ENCODE measurements at regions not wholly inside any gene's neighbourhood (a gene's known extent, or its start where the extent isn't known, plus 50 kb on each side); places are given as distances from the start of the nearest gene placed in this dataset.

DNA sequence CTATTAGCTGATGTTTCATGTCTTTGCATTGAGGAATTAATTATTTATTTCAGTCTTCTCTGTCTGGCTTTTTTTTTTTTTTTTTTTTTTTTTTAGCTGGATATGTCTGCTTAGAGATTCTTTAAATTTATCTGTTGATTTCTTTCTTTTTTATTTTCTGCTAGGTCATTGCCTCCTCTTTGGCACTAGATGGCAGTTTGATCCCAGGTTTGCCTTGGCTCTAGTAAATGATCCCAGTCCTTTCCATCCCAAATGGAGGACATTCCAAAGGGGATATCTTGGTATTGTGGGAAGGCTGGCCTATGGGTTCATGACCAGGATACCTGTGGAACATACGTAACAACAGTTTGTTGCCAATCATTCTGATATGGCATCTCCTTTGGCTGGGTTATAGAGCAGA lies 339.5 kb upstream of the GCFC2 start:
- DNase-seq (ENCODE audit: low read depth, low spot score), result no peak
- peaks cover 9 to 16% of the 10 kb centered on the region in 2 experiments; a peak in 3 of 4 replicates for H3K9me3 ChIP-seq (ENCODE audit: control insufficient read depth in 1 of 2, insufficient read depth in 1 of 2, low read depth in 1 of 2, low read length in 2 of 2)
- CTCF ChIA-PET, result no interaction called here
- H3K4me2 ChIP-seq (ENCODE audit: low read length), result no peak overlapping the region
- H3K9ac ChIP-seq (ENCODE audit: low read length), result no peak overlapping the region
- no peak overlapping the region for H3K4me3 ChIP-seq (replicated peaks in 1 of 2; ENCODE audit: low read depth in 1 of 2, low read length in 2 of 2)
- H3K36me3 ChIP-seq (ENCODE audit: control insufficient read depth in 1 of 2, insufficient read depth in 2 of 2, low read length in 2 of 2), result no peaks in the 10 kb centered on the region
- RAD21 ChIA-PET (ENCODE audit: low non-redundant PET in 1 of 2, low total read pairs in 2 of 2, uncharacterized antibody in 2 of 2, unreplicated experiment in 2 of 2), result no interaction called here
- H3K27ac ChIP-seq (ENCODE audit: low read depth, low read length), result no peak overlapping the region
- no peak for ATAC-seq
- intact Hi-C loops (cut with micrococcal nuclease), result no loop called here
- POLR2A ChIA-PET, result no interaction called here
- H3K27me3 ChIP-seq (ENCODE audit: insufficient read depth, low read length), result no peaks in the 10 kb centered on the region
- no peaks in the 10 kb centered on the region for H4K20me1 ChIP-seq (ENCODE audit: insufficient read depth)
- H2AFZ ChIP-seq (ENCODE audit: low read depth, low read length, poor library complexity, severe bottlenecking), result no peak overlapping the region
- no peaks in the 10 kb centered on the region for H3K9me2 ChIP-seq (ENCODE audit: insufficient read depth)
- no peaks in the 10 kb centered on the region for H3K79me2 ChIP-seq (ENCODE audit: insufficient read depth, low read length)
- H3K4me1 ChIP-seq (ENCODE audit: control insufficient read depth in 1 of 2, insufficient read depth in 2 of 2, low read length in 2 of 2), result no peaks in the 10 kb centered on the region
- no TSS peak for BruUV-seq (replicated peaks)
- no peak for TF ChIP-seq CEBPB (IDR thresholded peaks at IDR 0.05; ENCODE audit: low read depth)
- no peak for TF ChIP-seq SIN3A (IDR thresholded peaks at IDR 0.05; ENCODE audit: low read depth)
- no peak for TF ChIP-seq YY1 (IDR thresholded peaks at IDR 0.05; ENCODE audit: extremely low read depth, insufficient replicate concordance, low read depth, low read length)
- TF ChIP-seq EZH2phosphoT487 (IDR thresholded peaks at IDR 0.05; ENCODE audit: borderline replicate concordance), result no peak
- TF ChIP-seq RAD21 (IDR thresholded peaks at IDR 0.05; ENCODE audit: low read depth), result no peak
- TF ChIP-seq, protein P1, sequence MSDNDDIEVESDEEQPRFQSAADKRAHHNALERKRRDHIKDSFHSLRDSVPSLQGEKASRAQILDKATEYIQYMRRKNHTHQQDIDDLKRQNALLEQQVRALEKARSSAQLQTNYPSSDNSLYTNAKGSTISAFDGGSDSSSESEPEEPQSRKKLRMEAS (IDR thresholded peaks at IDR 0.05), result no peak
- TF ChIP-seq JUND (IDR thresholded peaks at IDR 0.05), result no peak

DNA sequence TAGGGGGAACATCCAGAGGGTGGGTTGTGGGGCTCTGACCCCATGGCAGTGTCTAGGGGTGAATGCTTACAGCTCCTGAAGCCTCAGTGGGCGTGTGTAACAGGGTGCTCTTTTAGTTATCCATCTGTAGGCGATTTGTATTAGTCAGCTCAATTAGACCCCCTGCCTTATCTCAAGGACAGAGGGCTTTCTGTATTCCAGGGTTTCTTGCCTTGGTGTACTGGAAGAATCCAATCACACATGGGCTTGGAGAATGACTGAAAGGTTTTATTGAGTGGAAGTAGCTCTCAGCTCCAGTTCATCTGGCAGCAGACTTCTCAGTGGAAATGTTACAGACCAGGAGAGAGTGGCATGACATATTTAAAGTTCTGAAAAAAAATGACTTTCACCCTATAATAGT lies 334.0 kb upstream of the GCFC2 start:
- no peak overlapping the region for H3K4me2 ChIP-seq (ENCODE audit: low read length)
- no peaks in the 10 kb centered on the region for H4K20me1 ChIP-seq (ENCODE audit: insufficient read depth)
- ATAC-seq (no peak), DNase-seq (ENCODE audit: low read depth, low spot score) (no peak)
- peaks cover 11 to 13% of the 10 kb centered on the region in 2 experiments; a peak in 2 of 4 replicates for H3K9me3 ChIP-seq (ENCODE audit: control insufficient read depth in 1 of 2, insufficient read depth in 1 of 2, low read depth in 1 of 2, low read length in 2 of 2)
- intact Hi-C loops (cut with micrococcal nuclease), result no loop called here
- TF ChIP-seq ZFX (IDR thresholded peaks at IDR 0.05) (no peak), YY1 (IDR thresholded peaks at IDR 0.05; ENCODE audit: extremely low read depth, insufficient replicate concordance, low read depth, low read length) (no peak), FOSL1 (IDR thresholded peaks at IDR 0.05; ENCODE audit: low read depth) (no peak), POLR2AphosphoS5 (IDR thresholded peaks at IDR 0.05; ENCODE audit: low read depth, low read length) (no peak), EZH2 (IDR thresholded peaks at IDR 0.05) (no peak), SRF (IDR thresholded peaks at IDR 0.05; ENCODE audit: low read depth) (no peak), POLR2A (IDR thresholded peaks at IDR 0.05; ENCODE audit: borderline replicate concordance, extremely low read depth, insufficient read depth, insufficient read length) (no peak), EZH2phosphoT487 (IDR thresholded peaks at IDR 0.05; ENCODE audit: borderline replicate concordance) (no peak), CBX3 (IDR thresholded peaks at IDR 0.05; ENCODE audit: low read depth) (no peak), ZNF274 (IDR thresholded peaks at IDR 0.05; ENCODE audit: low read depth, low read length) (no peak)
- TF ChIP-seq, protein P1 (IDR thresholded peaks at IDR 0.05), result no peak
- no peaks in the 10 kb centered on the region for H3K9me2 ChIP-seq (ENCODE audit: insufficient read depth)
- H3K27ac ChIP-seq (ENCODE audit: low read depth, low read length), result no peak overlapping the region
- H3K79me2 ChIP-seq (ENCODE audit: insufficient read depth, low read length), result no peaks in the 10 kb centered on the region
- ChIA-PET POLR2A (no interaction called here), CTCF (no interaction called here), RAD21 (ENCODE audit: low non-redundant PET in 1 of 2, low total read pairs in 2 of 2, uncharacterized antibody in 2 of 2, unreplicated experiment in 2 of 2) (no interaction called here)
- no peak overlapping the region for H3K4me3 ChIP-seq (replicated peaks in 1 of 2; ENCODE audit: low read depth in 1 of 2, low read length in 2 of 2)
- BruUV-seq (replicated peaks), result no TSS peak
- H3K27me3 ChIP-seq (ENCODE audit: insufficient read depth, low read length), result no peaks in the 10 kb centered on the region
- H3K4me1 ChIP-seq (ENCODE audit: control insufficient read depth in 1 of 2, insufficient read depth in 2 of 2, low read length in 2 of 2), result no peaks in the 10 kb centered on the region
- no peaks in the 10 kb centered on the region for H3K36me3 ChIP-seq (ENCODE audit: control insufficient read depth in 1 of 2, insufficient read depth in 2 of 2, low read length in 2 of 2)
- H3K9ac ChIP-seq (ENCODE audit: low read length), result no peak overlapping the region
- no peak overlapping the region for H2AFZ ChIP-seq (ENCODE audit: low read depth, low read length, poor library complexity, severe bottlenecking)
